ENCODE measurements at regions not wholly inside any gene's neighbourhood (a gene's known extent, or its start where the extent isn't known, plus 50 kb on each side); places are given as distances from the start of the nearest gene placed in this dataset.

DNA sequence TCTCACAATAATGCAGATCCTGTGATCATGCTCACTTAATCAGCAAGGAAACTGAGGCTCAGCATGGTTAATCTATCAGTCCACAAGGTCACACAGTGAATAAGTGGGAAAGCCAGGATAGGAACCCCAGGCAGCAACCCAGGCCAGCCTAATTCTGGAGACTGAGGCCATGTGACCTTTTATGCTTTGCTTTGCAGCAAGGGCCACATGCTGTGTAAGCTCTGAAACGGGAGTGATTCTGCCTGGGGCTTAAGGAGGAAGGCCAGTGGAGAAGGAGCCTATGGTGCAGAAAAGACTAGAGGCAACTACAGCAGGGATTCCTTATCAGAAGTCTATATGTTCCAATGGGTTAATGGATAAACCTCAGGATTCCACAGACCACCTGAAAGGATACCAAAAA is 157.6 kb upstream of the PPP2R3A start:
- Histone ChIP-seq H3K4me1 (ENCODE audit: insufficient read depth, low read length) (no peaks in the 10 kb centered on the region), H4K20me1 (ENCODE audit: insufficient read depth, low read length) (no peaks in the 10 kb centered on the region), H3K27ac (ENCODE audit: low read length) (no peak overlapping the region), H3K4me2 (ENCODE audit: insufficient read depth, low read length) (no peak overlapping the region), H3K4me3 (ENCODE audit: low read depth in 1 of 2, low read length in 2 of 2) (no peak overlapping the region), H3K79me2 (ENCODE audit: insufficient read depth, low read length) (no peaks in the 10 kb centered on the region), H2AFZ (ENCODE audit: low read depth, low read length) (no peak overlapping the region), H3K9ac (ENCODE audit: low read depth, low read length) (no peak overlapping the region), H3K9me3 (ENCODE audit: insufficient read depth, low read length, severe bottlenecking) (no peaks in the 10 kb centered on the region), H3K36me3 (ENCODE audit: insufficient read depth, low read length) (no peaks in the 10 kb centered on the region), H3K27me3 (ENCODE audit: insufficient read depth, low read length, poor library complexity) (peaks cover under 1% of the 10 kb centered on the region)
- DNase-seq (no peak), ATAC-seq (ENCODE audit: insufficient read depth, low read depth) (no peak)
- no peak for TF ChIP-seq EZH2 (IDR thresholded peaks at IDR 0.05; ENCODE audit: borderline replicate concordance, low read depth, low read length, severe bottlenecking)
- TF ChIP-seq, protein P1, sequence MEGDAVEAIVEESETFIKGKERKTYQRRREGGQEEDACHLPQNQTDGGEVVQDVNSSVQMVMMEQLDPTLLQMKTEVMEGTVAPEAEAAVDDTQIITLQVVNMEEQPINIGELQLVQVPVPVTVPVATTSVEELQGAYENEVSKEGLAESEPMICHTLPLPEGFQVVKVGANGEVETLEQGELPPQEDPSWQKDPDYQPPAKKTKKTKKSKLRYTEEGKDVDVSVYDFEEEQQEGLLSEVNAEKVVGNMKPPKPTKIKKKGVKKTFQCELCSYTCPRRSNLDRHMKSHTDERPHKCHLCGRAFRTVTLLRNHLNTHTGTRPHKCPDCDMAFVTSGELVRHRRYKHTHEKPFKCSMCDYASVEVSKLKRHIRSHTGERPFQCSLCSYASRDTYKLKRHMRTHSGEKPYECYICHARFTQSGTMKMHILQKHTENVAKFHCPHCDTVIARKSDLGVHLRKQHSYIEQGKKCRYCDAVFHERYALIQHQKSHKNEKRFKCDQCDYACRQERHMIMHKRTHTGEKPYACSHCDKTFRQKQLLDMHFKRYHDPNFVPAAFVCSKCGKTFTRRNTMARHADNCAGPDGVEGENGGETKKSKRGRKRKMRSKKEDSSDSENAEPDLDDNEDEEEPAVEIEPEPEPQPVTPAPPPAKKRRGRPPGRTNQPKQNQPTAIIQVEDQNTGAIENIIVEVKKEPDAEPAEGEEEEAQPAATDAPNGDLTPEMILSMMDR (IDR thresholded peaks at IDR 0.05; ENCODE audit: borderline replicate concordance, extremely low read depth, low read length, poor library complexity, severe bottlenecking): no peak

DNA sequence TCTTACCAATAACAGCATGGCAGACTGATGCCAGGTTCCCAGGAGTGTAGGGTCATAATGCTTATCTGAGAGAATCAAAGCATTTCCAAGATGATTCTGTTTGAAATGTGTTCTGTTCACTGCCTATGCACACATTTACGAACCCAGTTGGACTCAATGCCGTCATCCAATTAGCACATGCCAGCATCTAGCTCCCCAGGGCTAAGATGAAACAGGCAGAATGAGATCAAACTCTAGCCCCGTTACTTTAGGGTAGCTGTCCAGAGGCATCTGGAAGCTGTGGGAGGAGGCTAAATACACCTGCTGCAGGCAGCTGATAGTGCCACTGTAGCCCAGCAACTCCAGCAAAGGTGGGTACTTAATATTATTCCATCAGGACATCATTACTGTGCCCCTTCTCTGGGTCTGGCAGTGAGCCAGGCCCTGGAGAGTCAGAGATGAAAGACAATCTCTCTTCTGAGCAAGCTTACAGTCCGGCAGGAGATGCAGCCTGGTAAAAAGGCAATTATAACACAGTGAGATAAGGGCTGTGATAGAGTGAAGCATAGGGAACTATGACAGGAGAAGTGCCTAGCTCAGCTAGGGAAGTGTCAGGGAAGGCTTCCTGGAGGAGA is 156.4 kb upstream of the PPP2R3A start:
- H3K9ac ChIP-seq (ENCODE audit: low read depth, low read length): no peak overlapping the region
- no peaks in the 10 kb centered on the region for H3K79me2 ChIP-seq (ENCODE audit: insufficient read depth, low read length)
- no peak overlapping the region for H3K4me3 ChIP-seq (ENCODE audit: low read depth in 1 of 2, low read length in 2 of 2)
- no peaks in the 10 kb centered on the region for H3K9me3 ChIP-seq (ENCODE audit: insufficient read depth, low read length, severe bottlenecking)
- no peaks in the 10 kb centered on the region for H4K20me1 ChIP-seq (ENCODE audit: insufficient read depth, low read length)
- H3K4me2 ChIP-seq (ENCODE audit: insufficient read depth, low read length): no peak overlapping the region
- no peak overlapping the region for H2AFZ ChIP-seq (ENCODE audit: low read depth, low read length)
- no peaks in the 10 kb centered on the region for H3K36me3 ChIP-seq (ENCODE audit: insufficient read depth, low read length)
- ATAC-seq (ENCODE audit: insufficient read depth, low read depth) (no peak), DNase-seq (no peak)
- TF ChIP-seq EZH2 (IDR thresholded peaks at IDR 0.05; ENCODE audit: borderline replicate concordance, low read depth, low read length, severe bottlenecking): no peak
- TF ChIP-seq, protein P1 (IDR thresholded peaks at IDR 0.05; ENCODE audit: borderline replicate concordance, extremely low read depth, low read length, poor library complexity, severe bottlenecking): no peak
- H3K27ac ChIP-seq (ENCODE audit: low read length): no peak overlapping the region
- H3K4me1 ChIP-seq (ENCODE audit: insufficient read depth, low read length): no peaks in the 10 kb centered on the region
- H3K27me3 ChIP-seq (ENCODE audit: insufficient read depth, low read length, poor library complexity): no peaks in the 10 kb centered on the region

- H3K4me2 ChIP-seq (ENCODE audit: insufficient read depth, low read length): no peak overlapping the region
- no peaks in the 10 kb centered on the region for H3K9me3 ChIP-seq (ENCODE audit: insufficient read depth, low read length, severe bottlenecking)
- no peak for DNase-seq
- H3K4me3 ChIP-seq (ENCODE audit: low read depth in 1 of 2, low read length in 2 of 2): no peak overlapping the region
- H3K27me3 ChIP-seq (ENCODE audit: insufficient read depth, low read length, poor library complexity): no peaks in the 10 kb centered on the region
- H3K9ac ChIP-seq (ENCODE audit: low read depth, low read length): no peak overlapping the region
- ATAC-seq (ENCODE audit: insufficient read depth, low read depth): no peak
- no peak overlapping the region for H3K27ac ChIP-seq (ENCODE audit: low read length)
- H3K79me2 ChIP-seq (ENCODE audit: insufficient read depth, low read length): no peaks in the 10 kb centered on the region
- H2AFZ ChIP-seq (ENCODE audit: low read depth, low read length): no peak overlapping the region
- H4K20me1 ChIP-seq (ENCODE audit: insufficient read depth, low read length): no peaks in the 10 kb centered on the region
- no peaks in the 10 kb centered on the region for H3K4me1 ChIP-seq (ENCODE audit: insufficient read depth, low read length)
- TF ChIP-seq, protein P1 (IDR thresholded peaks at IDR 0.05; ENCODE audit: borderline replicate concordance, extremely low read depth, low read length, poor library complexity, severe bottlenecking): no peak
- no peak for TF ChIP-seq EZH2 (IDR thresholded peaks at IDR 0.05; ENCODE audit: borderline replicate concordance, low read depth, low read length, severe bottlenecking)
- no peaks in the 10 kb centered on the region for H3K36me3 ChIP-seq (ENCODE audit: insufficient read depth, low read length)
These were observed 153.9 kb upstream of the PPP2R3A start for GRCh38 chr3:135811651-135812050.

All from DND-41 (cell line).